ENCODE measurements at regions not wholly inside any gene's neighbourhood (a gene's known extent, or its start where the extent isn't known, plus 50 kb on each side); places are given as distances from the start of the nearest gene placed in this dataset.

DNA sequence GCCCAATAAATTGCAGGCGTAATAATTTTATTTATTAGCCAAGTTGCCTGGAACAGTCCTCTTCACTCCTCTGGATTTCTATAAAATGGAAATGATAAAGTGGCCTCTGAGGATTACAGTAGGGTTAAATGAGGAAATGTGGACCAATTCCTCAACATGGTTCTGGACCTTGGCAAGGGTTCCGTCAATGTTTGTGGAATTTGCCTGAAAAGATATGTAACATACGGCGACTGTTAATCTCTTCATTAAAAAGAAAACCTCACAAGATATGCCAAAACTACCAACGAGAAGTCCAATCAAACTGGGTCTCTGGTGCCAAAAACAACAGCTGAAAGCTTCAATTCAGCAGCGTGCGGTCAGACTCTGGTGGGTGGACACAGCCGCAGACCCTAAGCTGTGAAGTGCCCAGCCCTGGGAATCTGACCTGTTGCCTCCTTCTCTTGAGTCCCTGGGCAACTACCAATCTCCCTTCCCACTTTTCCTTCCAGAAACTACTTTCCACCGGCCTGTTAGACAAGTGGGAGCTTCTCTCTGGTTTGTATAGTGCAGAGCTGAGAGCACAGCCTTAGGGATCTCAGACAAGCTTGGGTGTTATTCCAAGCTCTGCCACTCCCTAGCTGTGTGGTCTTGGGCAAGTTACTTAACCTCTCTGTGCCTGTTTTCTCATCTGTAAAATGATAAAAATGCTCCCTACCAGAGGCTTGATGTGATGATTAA lies 190.5 kb upstream of the GSC start:
- DNase-seq (ENCODE audit: low spot score) = no peak

- DNase-seq (ENCODE audit: low spot score) = no peak
Observed at GRCh38 chr14:94953541-94954260, 183.8 kb upstream of the GSC start.

- no peak for DNase-seq (ENCODE audit: low spot score)
Observed at GRCh38 chr14:94952097-94952496, 182.2 kb upstream of the GSC start.

DNA sequence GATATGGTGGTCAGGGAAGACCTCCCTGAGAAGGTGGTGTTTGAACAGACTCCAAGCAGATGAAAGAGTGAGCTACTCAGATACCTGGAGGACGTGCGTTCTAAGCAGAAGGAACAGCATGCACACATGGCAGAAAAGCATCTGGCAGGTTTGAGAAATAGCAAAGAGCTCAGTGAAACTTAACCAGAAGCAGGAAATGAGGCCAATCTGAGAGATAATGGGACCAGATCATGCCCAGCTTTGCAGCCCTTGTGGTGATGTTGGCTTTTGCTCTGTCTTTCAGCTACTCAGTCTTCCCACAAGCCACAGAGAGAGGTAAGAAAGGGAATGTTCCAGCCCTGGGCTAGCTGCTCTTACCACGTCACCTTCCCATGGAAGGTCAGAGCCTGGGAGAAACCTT lies 176.3 kb upstream of the GSC start:
- no peak for DNase-seq (ENCODE audit: low spot score)

- peak; percentile 26 for DNase-seq (ENCODE audit: low spot score)
Observed at GRCh38 chr14:94945615-94946014, 175.7 kb upstream of the GSC start.

DNA sequence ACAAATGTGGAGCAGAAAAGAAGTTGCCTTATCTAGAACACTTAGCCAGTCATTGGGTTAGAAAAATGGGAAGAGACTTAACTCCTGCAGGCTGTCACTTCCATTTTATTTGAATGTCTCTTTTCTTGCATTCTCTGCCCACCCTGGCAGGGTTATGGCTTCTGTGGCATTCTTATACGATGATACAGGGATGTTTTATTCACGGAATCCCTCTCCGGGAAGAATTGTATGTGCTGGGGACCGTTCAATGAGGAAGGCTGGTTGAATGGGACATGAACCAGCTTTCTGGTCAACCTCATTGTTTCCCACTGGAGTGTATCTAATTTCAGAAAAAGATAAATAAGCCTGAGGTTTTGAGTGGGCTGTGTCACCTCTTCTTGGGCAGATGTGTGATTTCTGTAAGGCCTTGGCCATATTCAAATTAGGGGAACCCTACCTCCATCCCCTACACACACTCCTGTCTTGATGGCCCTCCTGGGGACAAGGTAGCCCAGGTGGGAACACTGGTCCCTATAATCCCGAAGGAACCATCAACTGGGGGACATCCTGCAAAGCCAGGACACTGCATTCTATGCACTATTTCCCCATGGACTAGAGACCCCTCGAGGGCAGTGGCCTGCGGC lies 174.8 kb upstream of the GSC start:
- DNase-seq (ENCODE audit: low spot score) = no peak

- no peak for DNase-seq (ENCODE audit: low spot score)
Observed at GRCh38 chr14:94942601-94943000, 172.7 kb upstream of the GSC start.

DNA sequence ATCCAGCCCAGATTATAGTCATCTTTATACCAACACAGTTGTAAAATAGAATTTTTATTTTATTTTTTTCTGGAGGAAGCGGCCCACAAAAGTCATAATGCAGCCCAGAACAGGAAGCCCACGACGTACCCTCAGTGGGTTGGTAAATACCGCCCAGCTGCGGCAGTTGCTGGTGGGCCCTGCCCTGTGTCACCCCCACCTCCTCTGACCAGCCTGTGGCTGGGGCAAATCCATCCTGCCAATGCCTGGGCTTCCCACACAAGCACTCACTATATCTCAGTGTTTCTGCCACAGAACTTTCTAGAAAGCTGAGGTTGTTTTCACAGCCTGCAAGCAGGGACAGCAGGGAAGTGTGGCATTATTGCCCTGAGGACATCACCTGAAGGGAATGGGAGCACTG lies 171.4 kb upstream of the GSC start:
- DNase-seq (ENCODE audit: low spot score) = no peak

GRCh38 chr14:94940263-94940993 lies 170.5 kb upstream of the GSC start:
- DNase-seq (ENCODE audit: low spot score) = no peak

DNA sequence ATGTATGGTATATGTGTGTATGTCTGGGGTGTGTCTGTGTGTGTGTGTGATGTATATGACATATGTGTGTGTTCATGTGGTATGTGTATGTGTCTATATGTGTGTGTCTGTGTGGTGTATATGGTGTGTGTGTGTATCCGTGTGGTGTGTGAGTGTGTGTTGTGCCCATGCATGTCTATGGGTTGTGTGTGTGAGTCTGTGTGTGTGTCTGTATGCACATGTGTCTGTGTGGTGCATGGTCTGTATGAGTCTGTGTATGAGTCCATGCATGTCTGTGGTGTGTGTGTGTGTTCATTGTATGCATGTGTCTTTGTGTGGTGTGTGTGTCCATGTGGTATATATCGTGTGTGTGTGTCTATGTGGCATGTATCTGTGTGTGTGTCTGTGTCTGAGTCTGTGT lies 168.1 kb upstream of the GSC start:
- DNase-seq (ENCODE audit: low spot score) = no peak

- DNase-seq (ENCODE audit: low spot score) = no peak
Observed at GRCh38 chr14:94936901-94937685, 167.2 kb upstream of the GSC start.

- no peak for DNase-seq (ENCODE audit: low spot score)
Observed at GRCh38 chr14:94936401-94936892, 166.5 kb upstream of the GSC start.

GRCh38 chr14:94935706-94936300 lies 165.9 kb upstream of the GSC start:
- no peak for DNase-seq (ENCODE audit: low spot score)

- DNase-seq (ENCODE audit: low spot score) = no peak
Observed at GRCh38 chr14:94934276-94934810, 164.4 kb upstream of the GSC start.

DNA sequence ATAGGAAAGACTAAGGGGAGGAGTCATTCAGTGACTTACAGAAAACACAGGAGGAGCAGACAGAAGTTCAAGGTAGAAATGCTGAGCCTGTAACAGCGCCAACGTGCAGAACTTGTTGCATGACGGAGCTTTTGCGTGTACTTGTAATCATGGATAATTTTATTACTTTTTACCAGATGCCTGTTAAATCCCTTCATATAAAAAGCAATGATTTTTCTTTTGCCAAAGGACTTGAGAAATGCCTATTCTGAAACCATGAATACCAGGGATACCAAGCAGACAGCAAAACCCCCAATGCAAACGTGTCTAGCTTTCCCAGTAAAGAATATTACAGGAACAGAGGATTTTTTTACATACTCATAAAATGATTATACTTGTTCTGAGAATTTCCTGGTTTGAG lies 163.6 kb upstream of the GSC start:
- no peak for DNase-seq (ENCODE audit: low spot score)

- no peak for DNase-seq (ENCODE audit: low spot score)
Observed at GRCh38 chr14:94932589-94932988, 162.7 kb upstream of the GSC start.

DNA sequence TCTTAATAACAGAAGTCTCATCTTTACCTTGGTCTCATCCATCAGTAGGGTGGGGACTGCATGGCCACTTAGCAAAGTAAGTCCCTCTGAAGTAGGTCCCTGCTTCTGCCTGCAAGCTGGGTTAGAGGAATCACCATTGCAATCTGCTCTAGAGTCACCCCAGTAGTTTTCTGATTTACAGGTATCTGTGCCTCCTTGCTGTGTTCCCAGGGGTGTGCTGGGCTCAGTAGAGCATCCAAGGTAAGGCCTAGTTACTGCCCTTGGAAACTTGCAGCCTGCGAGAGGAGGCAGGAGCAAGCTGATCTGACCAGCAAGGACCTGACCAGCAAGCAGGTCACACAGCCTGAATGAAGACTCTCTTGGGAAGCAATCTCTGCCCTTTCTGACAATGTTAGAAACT lies 160.8 kb upstream of the GSC start:
- no peak for DNase-seq (ENCODE audit: low spot score)

DNA sequence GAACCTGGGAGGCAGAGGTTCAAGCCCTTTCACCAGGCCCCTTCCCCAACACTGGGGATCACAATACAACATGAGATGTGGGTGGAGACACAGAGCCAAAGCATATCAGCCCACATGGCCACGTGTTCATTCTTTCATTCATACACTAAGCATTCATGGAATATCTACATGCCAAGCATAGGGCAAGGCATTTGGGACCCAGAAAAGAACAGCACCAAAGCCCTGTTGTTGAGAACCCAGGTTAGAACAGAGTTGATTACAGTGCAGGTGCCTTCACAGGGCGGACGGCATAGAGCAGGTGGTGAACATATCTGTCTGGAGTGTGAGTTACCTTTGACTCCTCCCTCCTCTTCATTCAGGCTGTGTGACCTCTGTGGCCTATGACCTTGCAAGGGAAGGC lies 159.4 kb upstream of the GSC start:
- no peak for DNase-seq (ENCODE audit: low spot score)

GRCh38 chr14:94926176-94926575 lies 156.3 kb upstream of the GSC start:
- DNase-seq (ENCODE audit: low spot score) = no peak

DNA sequence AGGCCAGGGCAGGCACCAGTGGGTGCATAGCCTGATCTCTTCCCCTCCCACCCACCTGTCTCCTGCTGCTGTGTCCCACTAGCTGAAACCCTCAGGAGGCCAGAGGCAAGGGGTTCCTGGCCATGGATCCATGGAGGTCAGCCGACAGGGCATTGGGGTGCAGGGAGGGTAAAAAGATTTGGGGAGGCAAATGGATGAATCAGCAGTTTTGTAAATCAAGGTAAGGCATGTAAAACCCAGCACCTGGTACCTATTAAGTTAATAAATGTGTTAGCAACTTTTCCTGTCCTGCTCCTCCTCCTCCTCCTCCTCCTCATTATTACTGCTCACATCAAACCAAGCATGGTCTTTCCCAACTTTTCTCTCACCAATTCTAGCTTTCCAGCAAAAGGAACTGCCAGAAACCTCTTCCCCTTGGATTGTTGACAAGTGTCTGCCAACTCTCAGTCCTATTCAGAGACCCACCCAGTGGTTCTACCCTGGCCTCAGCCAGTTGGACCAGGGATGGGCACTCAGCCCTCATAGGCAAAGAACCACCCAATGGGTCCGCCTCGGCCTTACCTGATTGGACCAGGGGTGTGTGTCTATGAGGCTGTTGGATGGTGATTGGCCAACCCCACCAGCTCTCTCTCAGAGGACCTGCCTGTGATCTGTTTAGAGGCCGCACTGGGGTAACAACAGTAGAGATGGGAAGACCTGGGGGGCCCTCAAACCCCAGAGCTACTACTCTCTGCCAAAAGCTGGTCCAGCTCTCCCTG lies 155.7 kb upstream of the GSC start:
- DNase-seq (ENCODE audit: low spot score) = no peak
